ENCODE measurements at regions not wholly inside any gene's neighbourhood (a gene's known extent, or its start where the extent isn't known, plus 50 kb on each side); places are given as distances from the start of the nearest gene placed in this dataset.

GRCh38 chr3:106018102-106018501 lies 149.3 kb upstream of the CBLB start:
- DNase-seq: no peak
- Mint-ChIP-seq H3K27ac (ENCODE audit: unreplicated experiment) (no peak overlapping the region), H3K4me1 (ENCODE audit: low read depth, unreplicated experiment) (no peaks in the 10 kb centered on the region), H3K4me3 (ENCODE audit: unreplicated experiment) (no peak overlapping the region), H3K36me3 (ENCODE audit: unreplicated experiment) (no peaks in the 10 kb centered on the region), H3K27me3 (ENCODE audit: unreplicated experiment) (no peaks in the 10 kb centered on the region), H3K9me3 (ENCODE audit: unreplicated experiment) (peaks cover 3% of the 10 kb centered on the region)
- no peak for TF ChIP-seq CTCF (IDR thresholded peaks at IDR 0.05; ENCODE audit: partially characterized antibody, unreplicated experiment)

- no peak for TF ChIP-seq CTCF (IDR thresholded peaks at IDR 0.05; ENCODE audit: partially characterized antibody, unreplicated experiment)
- H3K27ac Mint-ChIP-seq (ENCODE audit: unreplicated experiment): no peak overlapping the region
- no peak overlapping the region for H3K4me3 Mint-ChIP-seq (ENCODE audit: unreplicated experiment)
- H3K36me3 Mint-ChIP-seq (ENCODE audit: unreplicated experiment): no peaks in the 10 kb centered on the region
- H3K4me1 Mint-ChIP-seq (ENCODE audit: low read depth, unreplicated experiment): no peaks in the 10 kb centered on the region
- H3K9me3 Mint-ChIP-seq (ENCODE audit: unreplicated experiment): peaks cover 3% of the 10 kb centered on the region
- no peak for DNase-seq
- no peaks in the 10 kb centered on the region for H3K27me3 Mint-ChIP-seq (ENCODE audit: unreplicated experiment)
Observed at GRCh38 chr3:106018929-106019550, 150.2 kb upstream of the CBLB start.

GRCh38 chr3:106022913-106023312 lies 154.1 kb upstream of the CBLB start:
- Mint-ChIP-seq H3K36me3 (ENCODE audit: unreplicated experiment) (no peaks in the 10 kb centered on the region), H3K4me3 (ENCODE audit: unreplicated experiment) (no peak overlapping the region), H3K27ac (ENCODE audit: unreplicated experiment) (no peak overlapping the region), H3K4me1 (ENCODE audit: low read depth, unreplicated experiment) (no peaks in the 10 kb centered on the region), H3K9me3 (ENCODE audit: unreplicated experiment) (peaks cover 3% of the 10 kb centered on the region), H3K27me3 (ENCODE audit: unreplicated experiment) (no peaks in the 10 kb centered on the region)
- no peak for DNase-seq
- no peak for TF ChIP-seq CTCF (IDR thresholded peaks at IDR 0.05; ENCODE audit: partially characterized antibody, unreplicated experiment)

GRCh38 chr3:106025151-106025722 lies 156.4 kb upstream of the CBLB start:
- Mint-ChIP-seq H3K4me3 (ENCODE audit: unreplicated experiment) (no peak overlapping the region), H3K27ac (ENCODE audit: unreplicated experiment) (no peak overlapping the region), H3K27me3 (ENCODE audit: unreplicated experiment) (no peaks in the 10 kb centered on the region), H3K36me3 (ENCODE audit: unreplicated experiment) (no peaks in the 10 kb centered on the region), H3K9me3 (ENCODE audit: unreplicated experiment) (peaks cover 3% of the 10 kb centered on the region), H3K4me1 (ENCODE audit: low read depth, unreplicated experiment) (no peaks in the 10 kb centered on the region)
- no peak for TF ChIP-seq CTCF (IDR thresholded peaks at IDR 0.05; ENCODE audit: partially characterized antibody, unreplicated experiment)
- no peak for DNase-seq

GRCh38 chr3:106029954-106030626 lies 161.3 kb upstream of the CBLB start:
- no peaks in the 10 kb centered on the region for H3K27me3 Mint-ChIP-seq (ENCODE audit: unreplicated experiment)
- no peaks in the 10 kb centered on the region for H3K4me1 Mint-ChIP-seq (ENCODE audit: low read depth, unreplicated experiment)
- DNase-seq: no peak
- H3K9me3 Mint-ChIP-seq (ENCODE audit: unreplicated experiment): peaks cover 2% of the 10 kb centered on the region
- H3K36me3 Mint-ChIP-seq (ENCODE audit: unreplicated experiment): no peaks in the 10 kb centered on the region
- H3K4me3 Mint-ChIP-seq (ENCODE audit: unreplicated experiment): no peak overlapping the region
- no peak overlapping the region for H3K27ac Mint-ChIP-seq (ENCODE audit: unreplicated experiment)
- TF ChIP-seq CTCF (IDR thresholded peaks at IDR 0.05; ENCODE audit: partially characterized antibody, unreplicated experiment): no peak

All from glutamatergic neuron (in vitro differentiated cells).